Activated CD8-positive, alpha-beta T cell treated with anti-CD3 and anti-CD28 coated beads for 36 hours (primary cell): ENCODE measurements at regions not wholly inside any gene's neighbourhood (a gene's known extent, or its start where the extent isn't known, plus 50 kb on each side); places are given as distances from the start of the nearest gene placed in this dataset.

Source experiments
- ATAC-seq: fragments of 200-7000 bp; cut with Tn5 transposase; one replicate; pipeline ENCODE4 v1.10.0; 2021; ENCODE audit warnings: mild to moderate bottlenecking, moderate library complexity
- CTCF ChIA-PET: fragments of 350-600 bp; sonication (Branson Sonifier 250); formaldehyde crosslinking; loops from one replicate; lab custom pipeline; 2021; ENCODE audit warnings: antibody characterized with exemption; lab: Charles Lee
- POLR2A ChIA-PET: fragments of 350-600 bp; sonication (Branson Sonifier 250); formaldehyde crosslinking; loops from one replicate; lab custom pipeline; 2021; ENCODE audit warnings: antibody characterized with exemption; lab: Charles Lee
- DNase-seq: peaks from one replicate; pipeline ENCODE4 v3.0.0-alpha.2; 2020
- H3K27ac Mint-ChIP-seq: one replicate; pipeline ENCODE4 v1.8.0; 2021; ENCODE audit warnings: mild to moderate bottlenecking, mixed read lengths
- H3K27me3 Mint-ChIP-seq: one replicate; pipeline ENCODE4 v1.8.0; 2021; ENCODE audit warnings: mixed read lengths
- H3K36me3 Mint-ChIP-seq: one replicate; pipeline ENCODE4 v1.8.0; 2021; ENCODE audit warnings: low read depth, mixed read lengths
- H3K4me1 Mint-ChIP-seq: one replicate; pipeline ENCODE4 v1.8.0; 2021; ENCODE audit warnings: low read depth, mixed read lengths
- H3K4me3 Mint-ChIP-seq: one replicate; pipeline ENCODE4 v1.8.0; 2021; ENCODE audit warnings: mild to moderate bottlenecking, moderate library complexity, mixed read lengths
- H3K9me3 Mint-ChIP-seq: one replicate; pipeline ENCODE4 v1.8.0; 2021; ENCODE audit warnings: mixed read lengths
- CTCF ChIP-seq: fragments of 200-600 bp; IDR thresholded peaks from one replicate; pipeline ENCODE4 v1.8.0; 2022; ENCODE audit warnings: antibody characterized with exemption, mild to moderate bottlenecking
- intact Hi-C: fragments of 100-400 bp; cut with micrococcal nuclease; formaldehyde crosslinking; loops from one replicate; pipeline ENCODE4 v1.10.0; 2022

DNA sequence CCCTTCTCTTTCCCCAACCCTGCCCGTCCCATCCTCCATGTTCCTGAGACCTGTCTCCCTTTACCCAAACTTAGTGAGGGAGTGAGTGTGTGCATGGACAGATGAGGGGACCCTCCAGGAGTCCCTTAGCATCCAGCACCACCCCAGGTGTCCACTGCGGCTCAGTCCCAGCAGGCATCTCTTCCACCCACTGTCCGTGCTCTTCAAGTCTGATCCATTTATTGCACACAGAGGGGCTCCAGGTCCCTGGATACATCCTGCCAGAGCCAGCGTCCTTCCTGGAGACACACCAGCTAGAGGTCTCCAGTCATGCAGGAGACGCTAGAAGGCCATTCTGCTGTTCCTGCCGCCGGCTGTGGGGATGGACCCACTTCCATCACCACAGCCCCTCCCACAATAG lies 239.2 kb downstream of the ADGRD1 start:
- Mint-ChIP-seq H3K27me3 (peaks cover 10% of the 10 kb centered on the region), H3K36me3 (no peaks in the 10 kb centered on the region), H3K9me3 (peaks cover 2% of the 10 kb centered on the region), H3K27ac (no peak overlapping the region), H3K4me1 (no peaks in the 10 kb centered on the region), H3K4me3 (no peak overlapping the region)
- ChIA-PET CTCF (no interaction called here), POLR2A (no interaction called here)
- ATAC-seq (no peak), DNase-seq (no peak)
- no peak for TF ChIP-seq CTCF
- intact Hi-C loops: no loop called here

DNA sequence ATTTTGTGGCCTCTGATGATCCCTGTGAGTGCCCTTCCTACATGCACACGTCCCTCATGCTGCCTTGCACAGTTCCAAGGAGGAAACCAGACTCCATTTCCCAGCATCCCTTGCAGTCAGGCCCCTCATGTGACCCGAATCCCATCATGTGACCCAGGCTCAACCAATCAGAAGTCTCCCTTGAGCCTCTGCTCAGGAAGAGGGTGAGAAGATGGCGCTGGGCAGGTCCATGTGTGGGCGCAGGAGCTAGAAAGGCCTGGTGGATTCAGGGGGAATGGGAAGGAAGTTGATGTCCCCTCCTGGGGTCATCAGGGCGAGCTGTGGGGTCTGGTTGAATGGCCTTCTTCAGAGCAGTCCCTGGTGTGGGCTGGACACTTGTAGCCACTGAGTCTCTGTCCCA lies 240.5 kb downstream of the ADGRD1 start:
- ChIA-PET POLR2A (no interaction called here), CTCF (no interaction called here)
- DNase-seq (peak; percentile 33), ATAC-seq (no peak)
- intact Hi-C loops: no loop called here
- Mint-ChIP-seq H3K9me3 (no peaks in the 10 kb centered on the region), H3K4me1 (no peaks in the 10 kb centered on the region), H3K36me3 (no peaks in the 10 kb centered on the region), H3K27me3 (peaks cover 8% of the 10 kb centered on the region), H3K27ac (no peak overlapping the region), H3K4me3 (no peak overlapping the region)
- no peak for TF ChIP-seq CTCF

- H3K9me3 Mint-ChIP-seq: no peaks in the 10 kb centered on the region
- no peak overlapping the region for H3K4me3 Mint-ChIP-seq
- H3K27me3 Mint-ChIP-seq: peaks cover 8% of the 10 kb centered on the region
- no peaks in the 10 kb centered on the region for H3K36me3 Mint-ChIP-seq
- POLR2A ChIA-PET: no interaction called here
- CTCF ChIA-PET: no interaction called here
- no peaks in the 10 kb centered on the region for H3K4me1 Mint-ChIP-seq
- ATAC-seq: no peak
- intact Hi-C loops: no loop called here
- no peak for TF ChIP-seq CTCF
- no peak overlapping the region for H3K27ac Mint-ChIP-seq
- DNase-seq: no peak
These were observed 242.1 kb downstream of the ADGRD1 start for GRCh38 chr12:131195796-131196195.

- Mint-ChIP-seq H3K27ac (no peak overlapping the region), H3K9me3 (no peaks in the 10 kb centered on the region), H3K4me3 (no peak overlapping the region), H3K36me3 (no peaks in the 10 kb centered on the region), H3K27me3 (peaks cover 8% of the 10 kb centered on the region), H3K4me1 (no peaks in the 10 kb centered on the region)
- ChIA-PET POLR2A (no interaction called here), CTCF (no interaction called here)
- ATAC-seq: no peak
- intact Hi-C loops: no loop called here
- no peak for DNase-seq
- TF ChIP-seq CTCF: no peak
These were observed 242.5 kb downstream of the ADGRD1 start for GRCh38 chr12:131196220-131196619.

GRCh38 chr12:131197490-131197889 lies 243.8 kb downstream of the ADGRD1 start:
- H3K27ac Mint-ChIP-seq: no peak overlapping the region
- POLR2A ChIA-PET: no interaction called here
- no peak for DNase-seq

More at GRCh38 chr12:131197490-131197889, 243.8 kb downstream of the ADGRD1 start:
- ATAC-seq: no peak
- H3K27me3 Mint-ChIP-seq: peaks cover 8% of the 10 kb centered on the region
- H3K9me3 Mint-ChIP-seq: no peaks in the 10 kb centered on the region
- no peaks in the 10 kb centered on the region for H3K4me1 Mint-ChIP-seq
- TF ChIP-seq CTCF: no peak
- CTCF ChIA-PET: no interaction called here
- intact Hi-C loops: no loop called here
- no peaks in the 10 kb centered on the region for H3K36me3 Mint-ChIP-seq
- no peak overlapping the region for H3K4me3 Mint-ChIP-seq
